ENCODE measurements at regions not wholly inside any gene's neighbourhood (a gene's known extent, or its start where the extent isn't known, plus 50 kb on each side); places are given as distances from the start of the nearest gene placed in this dataset.
"Not testable (repeated sequence)": the region's sequence is repeated elsewhere in the genome, so short reads cannot be mapped to it uniquely, and the experiment has no call there.

DNA sequence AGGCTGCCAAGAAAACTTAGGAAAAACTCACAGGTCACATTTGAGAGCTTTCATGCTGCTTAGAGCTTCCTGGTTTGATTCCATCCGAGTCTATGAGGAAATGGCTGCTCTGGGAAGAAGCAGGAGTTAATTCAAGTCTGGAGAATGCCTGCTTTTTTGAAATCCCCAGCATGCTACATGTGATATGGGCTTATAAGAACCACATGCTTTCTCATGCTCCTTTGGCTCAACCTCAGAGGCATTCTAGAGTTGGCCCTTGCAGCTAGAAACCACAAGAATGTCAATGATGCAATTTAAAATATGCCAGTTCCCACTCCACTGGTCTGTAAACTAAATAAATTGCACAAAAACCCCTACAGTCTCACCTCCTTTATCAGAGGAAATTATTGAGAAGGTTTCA lies 142.9 kb upstream of the OLIG3 start:
- Histone ChIP-seq H4K8ac (ENCODE audit: low read depth, low read length) (no peak overlapping the region), H3K18ac (ENCODE audit: low read length) (no peak overlapping the region), H3K27me3 (ENCODE audit: insufficient read depth, low read length, poor library complexity) (no peaks in the 10 kb centered on the region), H3K4me3 (ENCODE audit: low read length) (no peak overlapping the region), H3K79me2 (ENCODE audit: control insufficient read depth, insufficient read depth, low read length) (no peaks in the 10 kb centered on the region), H3K56ac (ENCODE audit: low read length) (no peak overlapping the region), H3K27ac (ENCODE audit: low read depth, low read length) (no peak overlapping the region), H3K4ac (ENCODE audit: low read depth, low read length) (no peak overlapping the region), H3K36me3 (ENCODE audit: control insufficient read depth, insufficient read depth, low read length) (no peaks in the 10 kb centered on the region), H2BK5ac (ENCODE audit: low read length) (no peak overlapping the region), H3K79me1 (ENCODE audit: low read length) (no peaks in the 10 kb centered on the region), H2AK5ac (ENCODE audit: low read length) (no peak overlapping the region), H3K23ac (ENCODE audit: low read length) (no peak overlapping the region), H3K4me2 (ENCODE audit: low read length) (no peak overlapping the region), H2BK120ac (ENCODE audit: low read depth, low read length) (no peak overlapping the region), H2BK15ac (replicated peaks; ENCODE audit: low read depth) (no peak overlapping the region), H4K5ac (ENCODE audit: low read length) (no peak overlapping the region), H3K9ac (ENCODE audit: low read length) (no peak overlapping the region), H3K4me1 (ENCODE audit: control insufficient read depth, low read depth, low read length) (no peaks in the 10 kb centered on the region)
- WGBS (ENCODE audit: extremely low coverage, insufficient coverage, low lambda C conversion rate) = no CpG with 5 or more reads among the region's 1 CpG
- DNase-seq = peak; percentile 68

GRCh38 chr6:137638926-137639706 lies 144.9 kb upstream of the OLIG3 start:
- H2BK5ac ChIP-seq (ENCODE audit: low read length) = no peak overlapping the region
- H2BK15ac ChIP-seq (replicated peaks; ENCODE audit: low read depth) = no peak overlapping the region
- no peak overlapping the region for H3K56ac ChIP-seq (ENCODE audit: low read length)
- no peaks in the 10 kb centered on the region for H3K79me2 ChIP-seq (ENCODE audit: control insufficient read depth, insufficient read depth, low read length)
- no peaks in the 10 kb centered on the region for H3K36me3 ChIP-seq (ENCODE audit: control insufficient read depth, insufficient read depth, low read length)
- H3K4me2 ChIP-seq (ENCODE audit: low read length) = no peak overlapping the region
- no peak overlapping the region for H4K5ac ChIP-seq (ENCODE audit: low read length)
- H3K4me3 ChIP-seq (ENCODE audit: low read length) = no peak overlapping the region
- H3K27me3 ChIP-seq (ENCODE audit: insufficient read depth, low read length, poor library complexity) = no peaks in the 10 kb centered on the region
- no peak overlapping the region for H2AK5ac ChIP-seq (ENCODE audit: low read length)
- H3K4ac ChIP-seq (ENCODE audit: low read depth, low read length) = no peak overlapping the region
- H3K4me1 ChIP-seq (ENCODE audit: control insufficient read depth, low read depth, low read length) = no peaks in the 10 kb centered on the region
- H3K79me1 ChIP-seq (ENCODE audit: low read length) = no peaks in the 10 kb centered on the region
- no peak overlapping the region for H3K23ac ChIP-seq (ENCODE audit: low read length)
- no peak overlapping the region for H3K9ac ChIP-seq (ENCODE audit: low read length)
- no peak overlapping the region for H3K18ac ChIP-seq (ENCODE audit: low read length)
- H4K8ac ChIP-seq (ENCODE audit: low read depth, low read length) = no peak overlapping the region
- no peak overlapping the region for H2BK120ac ChIP-seq (ENCODE audit: low read depth, low read length)
- H3K27ac ChIP-seq (ENCODE audit: low read depth, low read length) = no peak overlapping the region
- DNase-seq = no peak
- WGBS (ENCODE audit: extremely low coverage, insufficient coverage, low lambda C conversion rate) = no CpG with 5 or more reads among the region's 3 CpGs

DNA sequence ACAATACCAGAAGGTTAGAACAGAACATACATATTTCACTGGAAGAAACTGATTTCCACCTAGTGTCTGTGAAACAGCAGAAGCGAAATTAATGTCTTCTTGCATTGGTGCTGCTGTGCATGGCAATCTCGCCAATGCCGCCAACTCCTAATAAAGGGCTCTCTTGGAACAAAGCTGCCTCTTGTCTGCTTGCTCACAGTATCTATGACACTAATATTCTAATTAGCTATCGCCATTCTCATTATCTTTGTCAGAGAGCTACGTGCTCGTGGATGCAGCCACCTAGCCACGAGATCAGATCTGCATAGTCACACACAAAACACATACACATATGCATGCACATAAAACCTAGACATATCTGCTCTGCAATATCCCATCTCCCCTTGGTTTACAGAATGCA lies 145.9 kb upstream of the OLIG3 start:
- no peak overlapping the region for H2AK5ac ChIP-seq (ENCODE audit: low read length)
- no peaks in the 10 kb centered on the region for H3K4me1 ChIP-seq (ENCODE audit: control insufficient read depth, low read depth, low read length)
- H4K8ac ChIP-seq (ENCODE audit: low read depth, low read length) = no peak overlapping the region
- no peak for DNase-seq
- H3K79me1 ChIP-seq (ENCODE audit: low read length) = no peaks in the 10 kb centered on the region
- H3K18ac ChIP-seq (ENCODE audit: low read length) = no peak overlapping the region
- H3K4ac ChIP-seq (ENCODE audit: low read depth, low read length) = no peak overlapping the region
- H2BK5ac ChIP-seq (ENCODE audit: low read length) = no peak overlapping the region
- no peaks in the 10 kb centered on the region for H3K79me2 ChIP-seq (ENCODE audit: control insufficient read depth, insufficient read depth, low read length)
- H3K56ac ChIP-seq (ENCODE audit: low read length) = no peak overlapping the region
- no peak overlapping the region for H3K4me3 ChIP-seq (ENCODE audit: low read length)
- no peak overlapping the region for H3K9ac ChIP-seq (ENCODE audit: low read length)
- H3K27me3 ChIP-seq (ENCODE audit: insufficient read depth, low read length, poor library complexity) = no peaks in the 10 kb centered on the region
- H2BK120ac ChIP-seq (ENCODE audit: low read depth, low read length) = no peak overlapping the region
- H4K5ac ChIP-seq (ENCODE audit: low read length) = no peak overlapping the region
- H2BK15ac ChIP-seq (replicated peaks; ENCODE audit: low read depth) = no peak overlapping the region
- WGBS (ENCODE audit: extremely low coverage, insufficient coverage, low lambda C conversion rate) = no CpG with 5 or more reads among the region's 7 CpGs
- H3K4me2 ChIP-seq (ENCODE audit: low read length) = no peak overlapping the region
- H3K23ac ChIP-seq (ENCODE audit: low read length) = no peak overlapping the region
- no peak overlapping the region for H3K27ac ChIP-seq (ENCODE audit: low read depth, low read length)
- no peaks in the 10 kb centered on the region for H3K36me3 ChIP-seq (ENCODE audit: control insufficient read depth, insufficient read depth, low read length)

- Histone ChIP-seq H3K27me3 (ENCODE audit: insufficient read depth, low read length, poor library complexity) (no peaks in the 10 kb centered on the region), H3K18ac (ENCODE audit: low read length) (no peak overlapping the region), H3K9ac (ENCODE audit: low read length) (no peak overlapping the region), H2AK5ac (ENCODE audit: low read length) (no peak overlapping the region), H3K23ac (ENCODE audit: low read length) (no peak overlapping the region), H3K4me2 (ENCODE audit: low read length) (no peak overlapping the region), H3K56ac (ENCODE audit: low read length) (no peak overlapping the region), H3K79me2 (ENCODE audit: control insufficient read depth, insufficient read depth, low read length) (no peaks in the 10 kb centered on the region), H4K8ac (ENCODE audit: low read depth, low read length) (no peak overlapping the region), H3K4me1 (ENCODE audit: control insufficient read depth, low read depth, low read length) (no peaks in the 10 kb centered on the region), H3K4me3 (ENCODE audit: low read length) (no peak overlapping the region), H3K79me1 (ENCODE audit: low read length) (no peaks in the 10 kb centered on the region), H2BK15ac (replicated peaks; ENCODE audit: low read depth) (no peak overlapping the region), H2BK5ac (ENCODE audit: low read length) (no peak overlapping the region), H2BK120ac (ENCODE audit: low read depth, low read length) (no peak overlapping the region), H3K36me3 (ENCODE audit: control insufficient read depth, insufficient read depth, low read length) (no peaks in the 10 kb centered on the region), H3K4ac (ENCODE audit: low read depth, low read length) (no peak overlapping the region), H4K5ac (ENCODE audit: low read length) (no peak overlapping the region), H3K27ac (ENCODE audit: low read depth, low read length) (no peak overlapping the region)
- no CpG with 5 or more reads among the region's 6 CpGs for WGBS (ENCODE audit: extremely low coverage, insufficient coverage, low lambda C conversion rate)
- DNase-seq = peak; percentile 77
These were observed 147.4 kb upstream of the OLIG3 start for GRCh38 chr6:137641474-137642077.

- not testable (repeated sequence) for H3K27me3 ChIP-seq (ENCODE audit: insufficient read depth, low read length, poor library complexity); H3K79me1 ChIP-seq (ENCODE audit: low read length); H2BK5ac ChIP-seq (ENCODE audit: low read length); H2AK5ac ChIP-seq (ENCODE audit: low read length); H3K4me3 ChIP-seq (ENCODE audit: low read length); H3K9ac ChIP-seq (ENCODE audit: low read length); H2BK120ac ChIP-seq (ENCODE audit: low read depth, low read length); H4K8ac ChIP-seq (ENCODE audit: low read depth, low read length); H3K27ac ChIP-seq (ENCODE audit: low read depth, low read length); H3K36me3 ChIP-seq (ENCODE audit: control insufficient read depth, insufficient read depth, low read length); H3K4ac ChIP-seq (ENCODE audit: low read depth, low read length); H3K23ac ChIP-seq (ENCODE audit: low read length); H3K4me1 ChIP-seq (ENCODE audit: control insufficient read depth, low read depth, low read length); H3K18ac ChIP-seq (ENCODE audit: low read length); DNase-seq; H3K56ac ChIP-seq (ENCODE audit: low read length); H2BK15ac ChIP-seq (replicated peaks; ENCODE audit: low read depth); H3K79me2 ChIP-seq (ENCODE audit: control insufficient read depth, insufficient read depth, low read length); H3K4me2 ChIP-seq (ENCODE audit: low read length); H4K5ac ChIP-seq (ENCODE audit: low read length)
- no CpG with 5 or more reads among the region's 4 CpGs for WGBS (ENCODE audit: extremely low coverage, insufficient coverage, low lambda C conversion rate)
These were observed 149.0 kb upstream of the OLIG3 start for GRCh38 chr6:137643210-137643609.

Measured in mesendoderm (in vitro differentiated cells).